ENCODE measurements at regions not wholly inside any gene's neighbourhood (a gene's known extent, or its start where the extent isn't known, plus 50 kb on each side); places are given as distances from the start of the nearest gene placed in this dataset.

DNA sequence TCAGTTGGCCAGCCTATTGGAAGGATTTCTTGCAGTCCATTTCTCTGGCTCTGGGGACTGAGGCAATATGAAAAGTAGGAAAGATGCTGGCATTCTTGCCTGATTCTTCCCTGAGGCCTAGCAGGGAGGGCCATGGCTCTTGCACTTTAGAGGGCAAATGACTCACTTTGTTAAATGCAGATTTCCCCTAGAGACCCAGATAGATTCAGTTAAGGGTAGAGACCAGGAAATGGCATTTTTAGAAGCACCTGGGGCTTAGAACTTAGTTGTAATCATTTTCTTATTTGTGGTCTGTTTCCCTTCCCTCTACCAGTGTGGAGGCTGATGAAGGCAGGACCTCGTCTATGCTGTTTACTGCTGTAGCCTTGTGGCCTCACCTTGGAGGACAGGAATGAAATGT, 112.8 kb upstream of the NR3C1 start:
- Histone ChIP-seq H3K27me3 (replicated peaks; ENCODE audit: insufficient read depth, low read depth, low read length, poor library complexity) (no peaks in the 10 kb centered on the region), H3K36me3 (ENCODE audit: insufficient read depth, low read length, poor library complexity, severe bottlenecking) (no peaks in the 10 kb centered on the region), H3K27ac (ENCODE audit: low read depth, low read length, poor library complexity, severe bottlenecking) (no peak overlapping the region), H3K4me1 (ENCODE audit: insufficient read depth, low read length, poor library complexity, severe bottlenecking) (no peaks in the 10 kb centered on the region), H3K4me3 (ENCODE audit: low read depth, low read length, poor library complexity, severe bottlenecking) (no peak overlapping the region), H3K9me3 (ENCODE audit: low read depth, low read length, poor library complexity, severe bottlenecking) (no peaks in the 10 kb centered on the region)
- TF ChIP-seq EZH2 (IDR thresholded peaks at IDR 0.05; ENCODE audit: borderline replicate concordance, low read depth, low read length, poor library complexity, severe bottlenecking), result no peak
- TF ChIP-seq, protein P1, sequence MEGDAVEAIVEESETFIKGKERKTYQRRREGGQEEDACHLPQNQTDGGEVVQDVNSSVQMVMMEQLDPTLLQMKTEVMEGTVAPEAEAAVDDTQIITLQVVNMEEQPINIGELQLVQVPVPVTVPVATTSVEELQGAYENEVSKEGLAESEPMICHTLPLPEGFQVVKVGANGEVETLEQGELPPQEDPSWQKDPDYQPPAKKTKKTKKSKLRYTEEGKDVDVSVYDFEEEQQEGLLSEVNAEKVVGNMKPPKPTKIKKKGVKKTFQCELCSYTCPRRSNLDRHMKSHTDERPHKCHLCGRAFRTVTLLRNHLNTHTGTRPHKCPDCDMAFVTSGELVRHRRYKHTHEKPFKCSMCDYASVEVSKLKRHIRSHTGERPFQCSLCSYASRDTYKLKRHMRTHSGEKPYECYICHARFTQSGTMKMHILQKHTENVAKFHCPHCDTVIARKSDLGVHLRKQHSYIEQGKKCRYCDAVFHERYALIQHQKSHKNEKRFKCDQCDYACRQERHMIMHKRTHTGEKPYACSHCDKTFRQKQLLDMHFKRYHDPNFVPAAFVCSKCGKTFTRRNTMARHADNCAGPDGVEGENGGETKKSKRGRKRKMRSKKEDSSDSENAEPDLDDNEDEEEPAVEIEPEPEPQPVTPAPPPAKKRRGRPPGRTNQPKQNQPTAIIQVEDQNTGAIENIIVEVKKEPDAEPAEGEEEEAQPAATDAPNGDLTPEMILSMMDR (conservative IDR thresholded peaks at IDR 0.05; ENCODE audit: low read depth, low read length), result no peak
- ChIA-PET CTCF (no interaction called here), POLR2A (ENCODE audit: low non-redundant PET) (no interaction called here)
- intact Hi-C loops (cut with micrococcal nuclease; ENCODE audit: unreplicated experiment), result no loop called here
- no peak for DNase-seq (ENCODE audit: low spot score)
- no TSS peak for BruUV-seq (replicated peaks)

DNA sequence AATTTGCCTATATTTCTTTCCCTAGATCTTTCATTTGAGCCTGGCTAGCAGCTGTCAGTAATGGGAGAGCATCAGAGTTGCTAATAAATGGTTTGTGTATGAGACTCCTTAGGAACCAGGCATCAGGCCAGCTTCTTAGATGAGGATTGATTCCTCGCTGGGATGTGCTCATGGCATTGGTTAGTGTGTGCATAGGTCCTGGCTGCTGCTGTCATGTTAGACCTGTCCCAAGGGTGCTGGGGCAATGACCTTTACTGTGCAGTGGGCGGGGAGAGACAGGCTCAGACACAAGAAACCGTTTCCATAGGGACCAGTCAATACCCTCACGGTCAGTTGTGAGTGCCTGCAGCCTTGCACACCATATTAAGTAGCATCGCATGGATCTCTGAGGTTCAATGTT, 112.3 kb upstream of the NR3C1 start:
- Histone ChIP-seq H3K4me1 (ENCODE audit: insufficient read depth, low read length, poor library complexity, severe bottlenecking) (no peaks in the 10 kb centered on the region), H3K9me3 (ENCODE audit: low read depth, low read length, poor library complexity, severe bottlenecking) (no peaks in the 10 kb centered on the region), H3K36me3 (ENCODE audit: insufficient read depth, low read length, poor library complexity, severe bottlenecking) (no peaks in the 10 kb centered on the region), H3K27ac (ENCODE audit: low read depth, low read length, poor library complexity, severe bottlenecking) (no peak overlapping the region), H3K27me3 (replicated peaks; ENCODE audit: insufficient read depth, low read depth, low read length, poor library complexity) (no peaks in the 10 kb centered on the region), H3K4me3 (ENCODE audit: low read depth, low read length, poor library complexity, severe bottlenecking) (no peak overlapping the region)
- intact Hi-C loops (cut with micrococcal nuclease; ENCODE audit: unreplicated experiment), result no loop called here
- ChIA-PET CTCF (no interaction called here), POLR2A (ENCODE audit: low non-redundant PET) (no interaction called here)
- no peak for DNase-seq (ENCODE audit: low spot score)
- TF ChIP-seq EZH2 (IDR thresholded peaks at IDR 0.05; ENCODE audit: borderline replicate concordance, low read depth, low read length, poor library complexity, severe bottlenecking), result no peak
- TF ChIP-seq, protein P1 (conservative IDR thresholded peaks at IDR 0.05; ENCODE audit: low read depth, low read length), result no peak
- BruUV-seq (replicated peaks), result no TSS peak

DNA sequence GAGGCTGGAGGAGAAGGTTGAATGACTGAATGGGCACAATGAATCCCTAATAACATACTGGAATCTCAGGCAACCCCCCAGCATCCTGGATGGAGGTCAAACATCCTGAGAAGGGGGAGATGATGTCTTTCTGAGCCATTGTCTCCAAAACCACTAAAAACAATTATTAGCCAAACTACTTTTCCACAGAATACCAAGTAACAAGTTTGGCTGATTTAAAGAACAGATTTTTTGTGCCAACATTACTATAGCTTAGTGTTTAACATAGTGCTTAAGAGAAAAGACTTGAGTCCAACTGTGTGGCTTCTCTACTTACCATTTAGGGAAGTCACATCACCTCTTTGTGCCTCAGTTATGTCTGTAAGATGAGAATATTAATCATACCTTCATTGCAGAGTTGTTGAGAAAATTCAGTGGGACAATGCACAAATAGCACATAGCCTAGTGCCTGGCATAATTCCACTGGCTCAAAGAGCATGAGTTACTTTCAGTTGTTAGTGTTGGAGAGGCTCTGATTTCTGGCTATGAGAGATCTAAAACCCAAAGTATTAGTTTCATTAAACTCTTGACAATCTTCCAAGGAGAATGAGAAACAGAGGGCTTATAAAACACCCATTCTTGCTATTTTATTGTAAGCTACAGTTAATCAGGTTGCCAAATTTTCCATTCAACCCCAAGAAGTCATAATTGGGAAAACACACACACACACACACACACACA, 111.3 kb upstream of the NR3C1 start:
- no TSS peak for BruUV-seq (replicated peaks)
- no peaks in the 10 kb centered on the region for H3K36me3 ChIP-seq (ENCODE audit: insufficient read depth, low read length, poor library complexity, severe bottlenecking)
- TF ChIP-seq, protein P1 (conservative IDR thresholded peaks at IDR 0.05; ENCODE audit: low read depth, low read length), result no peak
- TF ChIP-seq EZH2 (IDR thresholded peaks at IDR 0.05; ENCODE audit: borderline replicate concordance, low read depth, low read length, poor library complexity, severe bottlenecking), result no peak
- POLR2A ChIA-PET (ENCODE audit: low non-redundant PET), result no interaction called here
- no peaks in the 10 kb centered on the region for H3K27me3 ChIP-seq (replicated peaks; ENCODE audit: insufficient read depth, low read depth, low read length, poor library complexity)
- DNase-seq (ENCODE audit: low spot score), result no peak
- H3K9me3 ChIP-seq (ENCODE audit: low read depth, low read length, poor library complexity, severe bottlenecking), result no peaks in the 10 kb centered on the region
- H3K4me1 ChIP-seq (ENCODE audit: insufficient read depth, low read length, poor library complexity, severe bottlenecking), result no peaks in the 10 kb centered on the region
- intact Hi-C loops (cut with micrococcal nuclease; ENCODE audit: unreplicated experiment), result no loop called here
- no peak overlapping the region for H3K4me3 ChIP-seq (ENCODE audit: low read depth, low read length, poor library complexity, severe bottlenecking)
- no peak overlapping the region for H3K27ac ChIP-seq (ENCODE audit: low read depth, low read length, poor library complexity, severe bottlenecking)
- CTCF ChIA-PET, result no interaction called here
